ENCODE measurements at regions not wholly inside any gene's neighbourhood (a gene's known extent, or its start where the extent isn't known, plus 50 kb on each side); places are given as distances from the start of the nearest gene placed in this dataset.
"Not testable (repeated sequence)": the region's sequence is repeated elsewhere in the genome, so short reads cannot be mapped to it uniquely, and the experiment has no call there.

DNA sequence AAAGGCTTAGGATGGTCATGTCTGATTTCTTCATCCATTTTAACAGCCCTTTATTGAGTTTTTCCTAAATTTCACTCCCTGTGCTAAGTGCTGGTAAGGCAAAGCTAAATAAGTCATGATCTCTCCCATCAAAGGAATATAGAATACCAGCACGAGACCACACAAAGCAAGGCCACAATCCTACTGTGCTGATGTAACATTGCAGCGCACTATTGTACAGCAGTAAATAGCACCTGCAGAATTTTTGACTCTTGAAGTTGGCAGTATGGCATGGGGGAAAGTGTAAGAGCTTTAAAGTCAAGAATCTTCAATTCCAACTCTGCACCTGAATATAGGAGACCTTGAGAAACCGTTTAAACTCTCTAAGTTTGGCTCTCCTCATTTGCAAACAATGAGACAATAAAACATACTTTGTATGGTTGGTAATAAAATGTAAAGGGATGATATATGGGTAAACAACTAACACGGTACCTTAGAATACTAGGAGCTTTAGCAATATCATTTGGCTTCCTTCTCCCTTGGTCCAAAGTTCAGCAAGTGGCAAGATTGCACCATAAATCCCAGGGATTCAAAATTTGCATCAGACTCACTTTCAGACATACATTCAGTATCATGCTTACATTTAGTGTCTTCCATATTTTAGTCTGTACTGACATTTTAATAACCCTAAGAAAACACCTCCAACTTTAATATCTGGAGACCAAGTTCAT, 132.9 kb upstream of the PRDX6 start:
- TF ChIP-seq, protein P1, sequence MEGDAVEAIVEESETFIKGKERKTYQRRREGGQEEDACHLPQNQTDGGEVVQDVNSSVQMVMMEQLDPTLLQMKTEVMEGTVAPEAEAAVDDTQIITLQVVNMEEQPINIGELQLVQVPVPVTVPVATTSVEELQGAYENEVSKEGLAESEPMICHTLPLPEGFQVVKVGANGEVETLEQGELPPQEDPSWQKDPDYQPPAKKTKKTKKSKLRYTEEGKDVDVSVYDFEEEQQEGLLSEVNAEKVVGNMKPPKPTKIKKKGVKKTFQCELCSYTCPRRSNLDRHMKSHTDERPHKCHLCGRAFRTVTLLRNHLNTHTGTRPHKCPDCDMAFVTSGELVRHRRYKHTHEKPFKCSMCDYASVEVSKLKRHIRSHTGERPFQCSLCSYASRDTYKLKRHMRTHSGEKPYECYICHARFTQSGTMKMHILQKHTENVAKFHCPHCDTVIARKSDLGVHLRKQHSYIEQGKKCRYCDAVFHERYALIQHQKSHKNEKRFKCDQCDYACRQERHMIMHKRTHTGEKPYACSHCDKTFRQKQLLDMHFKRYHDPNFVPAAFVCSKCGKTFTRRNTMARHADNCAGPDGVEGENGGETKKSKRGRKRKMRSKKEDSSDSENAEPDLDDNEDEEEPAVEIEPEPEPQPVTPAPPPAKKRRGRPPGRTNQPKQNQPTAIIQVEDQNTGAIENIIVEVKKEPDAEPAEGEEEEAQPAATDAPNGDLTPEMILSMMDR (conservative IDR thresholded peaks at IDR 0.05 in 1 of 2, IDR thresholded peaks at IDR 0.05 in 1 of 2; ENCODE audit: low read depth in 1 of 2, low read length in 2 of 2): no peak
- no peak for TF ChIP-seq EZH2 (IDR thresholded peaks at IDR 0.05; ENCODE audit: low read length, missing control alignments)
- Histone ChIP-seq H3K9me3 (ENCODE audit: control insufficient read depth, insufficient read depth, low read depth, low read length) (no peaks in the 10 kb centered on the region), H3K4me2 (ENCODE audit: extremely low read depth, insufficient read depth, low read length) (no peak overlapping the region), H3K27me3 (ENCODE audit: control insufficient read depth, insufficient read depth, low read length) (no peaks in the 10 kb centered on the region), H3K36me3 (ENCODE audit: control insufficient read depth, insufficient read depth, low read length) (no peaks in the 10 kb centered on the region), H2AFZ (ENCODE audit: low read length) (no peak overlapping the region), H3K9ac (ENCODE audit: insufficient read depth, low read length) (no peak overlapping the region), H3K4me3 (replicated peaks in 1 of 4; ENCODE audit: control extremely low read depth in 1 of 4, insufficient read depth in 1 of 4, low read depth in 3 of 4, low read length in 4 of 4) (no peak overlapping the region), H3K4me1 (ENCODE audit: control insufficient read depth, extremely low read depth, insufficient read depth, low read length) (peaks cover 3% of the 10 kb centered on the region), H4K20me1 (ENCODE audit: control insufficient read depth, extremely low read depth, insufficient read depth, low read length) (no peaks in the 10 kb centered on the region), H3K79me2 (ENCODE audit: control insufficient read depth, insufficient read depth, low read length) (no peaks in the 10 kb centered on the region), H3K27ac (ENCODE audit: insufficient read depth, low read length) (no peak overlapping the region)
- no peak for DNase-seq (ENCODE audit: low read depth in 2 of 2)

DNA sequence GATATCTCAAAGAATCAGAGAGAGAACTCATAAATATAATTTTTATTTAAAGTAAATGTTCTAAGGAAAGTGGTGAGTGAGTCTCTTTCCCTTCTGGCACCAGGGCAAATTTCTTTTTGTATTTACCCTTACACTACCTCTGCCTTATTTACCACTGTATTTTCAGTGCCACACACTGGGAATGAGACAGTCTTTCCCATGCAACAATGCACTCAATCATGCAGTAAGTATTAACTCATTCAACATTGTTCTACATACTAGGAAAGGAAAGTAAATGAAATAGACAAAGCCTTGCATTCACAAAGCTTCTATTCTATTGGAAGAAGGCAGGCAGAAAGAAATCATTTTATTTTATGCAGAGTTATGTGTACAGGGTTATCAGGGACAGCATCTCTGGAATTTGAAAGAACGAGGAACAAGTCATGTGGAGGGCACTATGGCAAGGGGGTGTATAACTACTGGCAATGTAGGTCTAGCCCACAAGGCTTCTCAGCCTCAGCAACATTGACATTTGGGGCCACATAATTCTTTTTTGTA, 129.8 kb upstream of the PRDX6 start:
- H3K79me2 ChIP-seq (ENCODE audit: control insufficient read depth, insufficient read depth, low read length): no peaks in the 10 kb centered on the region
- no peaks in the 10 kb centered on the region for H3K9me3 ChIP-seq (ENCODE audit: control insufficient read depth, insufficient read depth, low read depth, low read length)

DNA sequence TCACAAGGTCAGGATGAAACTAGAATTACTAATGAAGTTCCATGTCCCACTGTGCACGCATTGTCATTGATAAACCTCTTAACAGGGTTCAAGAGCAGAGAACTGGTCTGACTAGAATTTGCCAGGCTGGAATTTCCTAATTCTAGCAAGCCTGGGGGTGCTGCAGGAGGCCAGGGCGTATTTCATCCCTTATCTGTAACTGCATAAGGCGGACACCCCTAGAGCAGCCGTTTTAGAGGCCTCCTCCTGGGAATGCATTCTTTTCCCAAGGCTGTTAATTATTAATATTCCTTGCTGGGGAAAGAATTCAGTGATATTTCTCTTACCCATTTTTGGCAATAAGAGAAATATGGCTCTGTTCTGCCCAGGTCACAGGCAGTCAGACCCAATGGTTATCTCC, 124.5 kb upstream of the PRDX6 start:
- not testable (repeated sequence) for H3K4me2 ChIP-seq (ENCODE audit: extremely low read depth, insufficient read depth, low read length); H3K36me3 ChIP-seq (ENCODE audit: control insufficient read depth, insufficient read depth, low read length); H3K4me1 ChIP-seq (ENCODE audit: control insufficient read depth, extremely low read depth, insufficient read depth, low read length); H3K4me3 ChIP-seq (replicated peaks in 1 of 4; ENCODE audit: control extremely low read depth in 1 of 4, insufficient read depth in 1 of 4, low read depth in 3 of 4, low read length in 4 of 4); H2AFZ ChIP-seq (ENCODE audit: low read length); DNase-seq (ENCODE audit: low read depth in 2 of 2); H3K27ac ChIP-seq (ENCODE audit: insufficient read depth, low read length); H4K20me1 ChIP-seq (ENCODE audit: control insufficient read depth, extremely low read depth, insufficient read depth, low read length); H3K9me3 ChIP-seq (ENCODE audit: control insufficient read depth, insufficient read depth, low read depth, low read length); H3K79me2 ChIP-seq (ENCODE audit: control insufficient read depth, insufficient read depth, low read length); H3K27me3 ChIP-seq (ENCODE audit: control insufficient read depth, insufficient read depth, low read length); H3K9ac ChIP-seq (ENCODE audit: insufficient read depth, low read length)

More for the DNA sequence above, 129.8 kb upstream of the PRDX6 start:
- Histone ChIP-seq H3K27ac (ENCODE audit: insufficient read depth, low read length) (no peak overlapping the region), H3K4me2 (ENCODE audit: extremely low read depth, insufficient read depth, low read length) (no peak overlapping the region), H3K4me3 (replicated peaks in 1 of 4; ENCODE audit: control extremely low read depth in 1 of 4, insufficient read depth in 1 of 4, low read depth in 3 of 4, low read length in 4 of 4) (no peak overlapping the region), H3K36me3 (ENCODE audit: control insufficient read depth, insufficient read depth, low read length) (no peaks in the 10 kb centered on the region), H3K4me1 (ENCODE audit: control insufficient read depth, extremely low read depth, insufficient read depth, low read length) (no peaks in the 10 kb centered on the region), H4K20me1 (ENCODE audit: control insufficient read depth, extremely low read depth, insufficient read depth, low read length) (no peaks in the 10 kb centered on the region), H2AFZ (ENCODE audit: low read length) (no peak overlapping the region), H3K9ac (ENCODE audit: insufficient read depth, low read length) (no peak overlapping the region), H3K27me3 (ENCODE audit: control insufficient read depth, insufficient read depth, low read length) (no peaks in the 10 kb centered on the region)
- no peak for TF ChIP-seq EZH2 (IDR thresholded peaks at IDR 0.05; ENCODE audit: low read length, missing control alignments)
- TF ChIP-seq, protein P1 (conservative IDR thresholded peaks at IDR 0.05 in 1 of 2, IDR thresholded peaks at IDR 0.05 in 1 of 2; ENCODE audit: low read depth in 1 of 2, low read length in 2 of 2): no peak
- no peak for DNase-seq (ENCODE audit: low read depth in 2 of 2)

Measured in fibroblast of lung (primary cell).